ENCODE measurements at regions not wholly inside any gene's neighbourhood (a gene's known extent, or its start where the extent isn't known, plus 50 kb on each side); places are given as distances from the start of the nearest gene placed in this dataset.

DNA sequence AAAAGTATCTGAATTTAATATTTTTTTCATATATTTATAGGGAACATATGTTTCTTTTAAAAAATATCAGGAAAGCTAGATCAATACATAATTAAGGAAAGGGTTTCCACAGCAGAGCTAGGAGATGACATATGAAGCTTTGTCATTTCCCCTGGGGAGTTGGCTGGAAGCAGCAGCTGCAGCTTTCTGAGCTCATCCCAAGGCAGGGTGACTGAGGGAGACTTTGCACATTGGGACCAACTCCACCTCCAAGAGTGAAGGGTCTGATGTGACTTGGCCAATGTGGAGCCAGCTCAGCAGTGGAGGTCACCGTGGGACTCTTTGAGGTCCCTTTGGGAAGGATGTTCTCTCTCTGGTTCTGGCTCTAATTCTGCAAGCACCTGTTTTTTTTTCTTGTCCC lies 315.1 kb downstream of the RDH14 start:
- no peak overlapping the region for H3T11ph ChIP-seq (ENCODE audit: low read length)
- H2BK15ac ChIP-seq (ENCODE audit: low read depth, low read length), result no peak overlapping the region
- no peaks in the 10 kb centered on the region for H3K27me3 ChIP-seq (ENCODE audit: insufficient read depth, low read length)
- no peak overlapping the region for H4K5ac ChIP-seq (ENCODE audit: insufficient read length, low read depth, low read length)
- no peaks in the 10 kb centered on the region for H3K9me3 Mint-ChIP-seq
- H4K20me1 ChIP-seq (ENCODE audit: control insufficient read depth, insufficient read depth, insufficient read length), result no peaks in the 10 kb centered on the region
- H2AFZ ChIP-seq (ENCODE audit: low read length), result no peak overlapping the region
- no peak for DNase-seq
- WGBS (ENCODE audit: extremely low coverage, insufficient read length, low lambda C conversion rate), result no CpG with 5 or more reads among the region's 1 CpG
- H3K4me2 ChIP-seq (ENCODE audit: insufficient read depth, insufficient read length, low read length), result no peak overlapping the region
- H3K4ac ChIP-seq (ENCODE audit: low read depth, low read length), result no peak overlapping the region
- H2AK5ac ChIP-seq (ENCODE audit: insufficient read length, low read length), result no peak overlapping the region
- no peak overlapping the region for H2BK20ac ChIP-seq (ENCODE audit: low read depth, low read length, poor library complexity, severe bottlenecking)
- no peaks in the 10 kb centered on the region for H3K36me3 Mint-ChIP-seq (ENCODE audit: insufficient read depth in 1 of 3, low read depth in 3 of 3)
- TF ChIP-seq, protein P1, sequence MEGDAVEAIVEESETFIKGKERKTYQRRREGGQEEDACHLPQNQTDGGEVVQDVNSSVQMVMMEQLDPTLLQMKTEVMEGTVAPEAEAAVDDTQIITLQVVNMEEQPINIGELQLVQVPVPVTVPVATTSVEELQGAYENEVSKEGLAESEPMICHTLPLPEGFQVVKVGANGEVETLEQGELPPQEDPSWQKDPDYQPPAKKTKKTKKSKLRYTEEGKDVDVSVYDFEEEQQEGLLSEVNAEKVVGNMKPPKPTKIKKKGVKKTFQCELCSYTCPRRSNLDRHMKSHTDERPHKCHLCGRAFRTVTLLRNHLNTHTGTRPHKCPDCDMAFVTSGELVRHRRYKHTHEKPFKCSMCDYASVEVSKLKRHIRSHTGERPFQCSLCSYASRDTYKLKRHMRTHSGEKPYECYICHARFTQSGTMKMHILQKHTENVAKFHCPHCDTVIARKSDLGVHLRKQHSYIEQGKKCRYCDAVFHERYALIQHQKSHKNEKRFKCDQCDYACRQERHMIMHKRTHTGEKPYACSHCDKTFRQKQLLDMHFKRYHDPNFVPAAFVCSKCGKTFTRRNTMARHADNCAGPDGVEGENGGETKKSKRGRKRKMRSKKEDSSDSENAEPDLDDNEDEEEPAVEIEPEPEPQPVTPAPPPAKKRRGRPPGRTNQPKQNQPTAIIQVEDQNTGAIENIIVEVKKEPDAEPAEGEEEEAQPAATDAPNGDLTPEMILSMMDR (conservative IDR thresholded peaks at IDR 0.05), result no peak
- H3K4me1 ChIP-seq (ENCODE audit: insufficient read depth, low read length), result no peaks in the 10 kb centered on the region
- H3K27me3 Mint-ChIP-seq (ENCODE audit: low read depth), result no peaks in the 10 kb centered on the region
- H2BK5ac ChIP-seq (ENCODE audit: insufficient read length, low read length), result no peak overlapping the region
- H3K79me2 ChIP-seq (ENCODE audit: insufficient read depth, low read length), result no peaks in the 10 kb centered on the region
- H4K91ac ChIP-seq (ENCODE audit: insufficient read length, low read depth, low read length), result no peak overlapping the region
- no peak overlapping the region for H3K56ac ChIP-seq (ENCODE audit: insufficient read length, low read depth, low read length)
- no peaks in the 10 kb centered on the region for H3K9me3 ChIP-seq (ENCODE audit: control insufficient read depth, low read depth, low read length)
- no peaks in the 10 kb centered on the region for H3K79me1 ChIP-seq (ENCODE audit: insufficient read depth, low read depth, low read length, poor library complexity, severe bottlenecking)
- H3K9ac ChIP-seq (ENCODE audit: extremely low read depth, insufficient read length, low read length), result no peak overlapping the region
- no peak overlapping the region for H3K4me3 Mint-ChIP-seq
- H4K8ac ChIP-seq (replicated peaks; ENCODE audit: insufficient read length, low read depth, low read length), result no peak overlapping the region
- H2BK120ac ChIP-seq (ENCODE audit: low read depth, low read length, poor library complexity, severe bottlenecking), result no peak overlapping the region
- no peak overlapping the region for H2BK12ac ChIP-seq (ENCODE audit: insufficient read length, low read depth, low read length)
- H3K14ac ChIP-seq (ENCODE audit: insufficient read depth, low read length), result no peak overlapping the region; the same call in 1 of the 2 replicates
- peaks cover 3 to 4% of the 10 kb centered on the region in 2 experiments; a peak in 2 of 4 replicates for H3K4me1 Mint-ChIP-seq
- H3K18ac ChIP-seq (ENCODE audit: insufficient read length, low read depth, low read length), result no peak overlapping the region
- H3K27ac ChIP-seq (ENCODE audit: insufficient read length, low read depth, low read length), result no peak overlapping the region
- H3K23ac ChIP-seq (ENCODE audit: insufficient read length, low read depth, low read length), result no peak overlapping the region
- H3K27ac Mint-ChIP-seq, result no peak overlapping the region
- H3K23me2 ChIP-seq (ENCODE audit: insufficient read length, low read depth, low read length, poor library complexity, severe bottlenecking), result no peaks in the 10 kb centered on the region
